Kidney (tissue), 13 donors: ENCODE measurements at regions not wholly inside any gene's neighbourhood (a gene's known extent, or its start where the extent isn't known, plus 50 kb on each side); places are given as distances from the start of the nearest gene placed in this dataset.

Experiments used
- DNase-seq, 5 donors: peaks; one replicate each; pipeline ENCODE4 v3.0.0-alpha.2; 2013 to 2020
- FAIRE-seq: peaks from 2 replicates; lab custom pipeline; 2012; peaks lifted over from hg19 to GRCh38; lab: Jason Lieb, UNC
- H3K27ac ChIP-seq, 2 donors: one replicate each; pipeline ENCODE4 v1.7.0; 2013; ENCODE audit warnings: low read depth in 2 of 2, low read length in 2 of 2, inconsistent platforms in 1 of 2
- H3K27me3 ChIP-seq: one replicate; pipeline ENCODE4 v1.7.1; 2013; ENCODE audit warnings: low read length, inconsistent platforms; ENCODE audit not compliant: control insufficient read depth, insufficient read depth
- H3K36me3 ChIP-seq, 3 donors: one replicate each; pipeline versions ENCODE4 v1.7.0 to v1.7.1; 2013; ENCODE audit warnings: low read length in 3 of 3, control low read depth in 1 of 3, inconsistent platforms in 1 of 3; ENCODE audit not compliant: insufficient read depth in 3 of 3, control insufficient read depth in 2 of 3
- H3K4me1 ChIP-seq, 3 donors: one replicate each; pipeline versions ENCODE4 v1.7.0 to v1.7.1; 2013; ENCODE audit warnings: low read length in 3 of 3, inconsistent platforms in 1 of 3, low read depth in 1 of 3; ENCODE audit not compliant: control insufficient read depth in 2 of 3, insufficient read depth in 2 of 3
- H3K4me3 ChIP-seq, 3 donors: one replicate each; pipeline versions ENCODE4 v1.7.0 to v1.8.1; 2013; ENCODE audit warnings: low read length in 3 of 3, control low read depth in 1 of 3, inconsistent platforms in 1 of 3
- H3K9ac ChIP-seq, 3 donors: one replicate each; pipeline versions ENCODE4 v1.7.0 to v1.7.1; 2013; ENCODE audit warnings: low read length in 3 of 3, control low read depth in 1 of 3, inconsistent platforms in 1 of 3
- H3K9me3 ChIP-seq, 3 donors: one replicate each; pipeline versions ENCODE4 v1.7.0 to v1.7.1; 2013; ENCODE audit warnings: low read length in 3 of 3, control low read depth in 1 of 3, inconsistent platforms in 1 of 3; ENCODE audit not compliant: control insufficient read depth in 2 of 3, insufficient read depth in 1 of 3
- intact Hi-C: fragments of 100-400 bp; cut with DNase I; formaldehyde crosslinking; loops from one replicate; pipeline ENCODE4 v1.11.1; 2022
- TF ChIP-seq, protein P1 (sequence below): IDR thresholded peaks from 3 replicates; pipeline ENCODE4 v1.5.1; 2012; ENCODE audit warnings: mild to moderate bottlenecking, moderate library complexity, borderline replicate concordance; ENCODE audit not compliant: insufficient read depth; ENCODE audit errors: extremely low read depth
- donor health status: control.
- donor health status: control.
- donor health status: control.
- donor health status: control.
- donor health status: control.
- donor health status: DM: yes; HTN: yes; CAD: no.
- donor health status: Normal renal cell carcinoma (clear cell type).

DNA sequence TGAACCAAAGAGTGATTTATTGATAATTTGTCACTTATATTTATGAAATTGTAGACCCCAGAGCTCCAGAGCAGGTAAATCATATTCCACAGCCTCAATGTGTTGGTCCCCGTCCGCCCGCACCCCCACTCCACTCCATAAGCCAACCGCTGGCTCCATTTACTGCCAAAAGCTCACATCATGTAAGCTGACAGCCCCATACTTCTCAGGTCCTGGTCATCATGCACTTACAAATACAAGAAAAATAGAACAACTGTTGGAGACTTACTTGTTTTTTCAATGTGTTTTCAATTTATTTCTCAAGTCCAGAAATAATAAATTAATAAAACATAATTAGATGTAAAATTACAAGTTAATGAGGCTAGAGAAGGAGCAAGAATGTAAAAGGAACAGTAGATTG, 235.7 kb upstream of the HAND2 start:
- TF ChIP-seq, protein P1, sequence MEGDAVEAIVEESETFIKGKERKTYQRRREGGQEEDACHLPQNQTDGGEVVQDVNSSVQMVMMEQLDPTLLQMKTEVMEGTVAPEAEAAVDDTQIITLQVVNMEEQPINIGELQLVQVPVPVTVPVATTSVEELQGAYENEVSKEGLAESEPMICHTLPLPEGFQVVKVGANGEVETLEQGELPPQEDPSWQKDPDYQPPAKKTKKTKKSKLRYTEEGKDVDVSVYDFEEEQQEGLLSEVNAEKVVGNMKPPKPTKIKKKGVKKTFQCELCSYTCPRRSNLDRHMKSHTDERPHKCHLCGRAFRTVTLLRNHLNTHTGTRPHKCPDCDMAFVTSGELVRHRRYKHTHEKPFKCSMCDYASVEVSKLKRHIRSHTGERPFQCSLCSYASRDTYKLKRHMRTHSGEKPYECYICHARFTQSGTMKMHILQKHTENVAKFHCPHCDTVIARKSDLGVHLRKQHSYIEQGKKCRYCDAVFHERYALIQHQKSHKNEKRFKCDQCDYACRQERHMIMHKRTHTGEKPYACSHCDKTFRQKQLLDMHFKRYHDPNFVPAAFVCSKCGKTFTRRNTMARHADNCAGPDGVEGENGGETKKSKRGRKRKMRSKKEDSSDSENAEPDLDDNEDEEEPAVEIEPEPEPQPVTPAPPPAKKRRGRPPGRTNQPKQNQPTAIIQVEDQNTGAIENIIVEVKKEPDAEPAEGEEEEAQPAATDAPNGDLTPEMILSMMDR = no peak
- DNase-seq = no peak
- H3K4me1 ChIP-seq = no peaks in the 10 kb centered on the region
- H3K27me3 ChIP-seq = no peaks in the 10 kb centered on the region
- no peak overlapping the region for H3K9ac ChIP-seq
- H3K4me3 ChIP-seq = no peak overlapping the region
- no peak overlapping the region for H3K27ac ChIP-seq
- FAIRE-seq = no peak
- H3K36me3 ChIP-seq = no peaks in the 10 kb centered on the region
- H3K9me3 ChIP-seq = no peaks in the 10 kb centered on the region
- intact Hi-C loops = no loop called here

DNA sequence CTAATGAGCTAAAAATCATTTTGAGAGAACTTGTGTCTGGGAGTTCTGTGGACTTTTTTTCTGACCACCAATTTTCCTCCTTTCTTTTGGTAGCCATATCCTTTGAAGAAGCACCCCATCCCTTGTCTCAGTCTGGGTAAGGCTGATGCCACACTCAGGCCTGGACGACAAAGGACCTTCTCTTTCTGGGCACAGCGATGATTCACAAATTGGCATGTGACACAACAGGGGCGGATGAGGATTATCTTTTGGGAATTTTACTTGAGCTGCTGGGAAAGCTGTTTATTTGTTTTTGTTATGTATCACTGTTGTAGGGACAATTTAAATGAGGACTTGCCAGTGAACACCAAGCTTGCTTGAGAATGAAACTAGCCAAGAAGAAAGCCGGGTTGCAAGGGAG, 233.4 kb upstream of the HAND2 start:
- no peak for DNase-seq
- no peak overlapping the region for H3K27ac ChIP-seq
- no peak overlapping the region for H3K9ac ChIP-seq
- TF ChIP-seq, protein P1 = no peak
- no peaks in the 10 kb centered on the region for H3K4me1 ChIP-seq
- FAIRE-seq = no peak
- H3K9me3 ChIP-seq = no peaks in the 10 kb centered on the region
- no peaks in the 10 kb centered on the region for H3K27me3 ChIP-seq
- no peaks in the 10 kb centered on the region for H3K36me3 ChIP-seq
- no peak overlapping the region for H3K4me3 ChIP-seq
- intact Hi-C loops = no loop called here

DNA sequence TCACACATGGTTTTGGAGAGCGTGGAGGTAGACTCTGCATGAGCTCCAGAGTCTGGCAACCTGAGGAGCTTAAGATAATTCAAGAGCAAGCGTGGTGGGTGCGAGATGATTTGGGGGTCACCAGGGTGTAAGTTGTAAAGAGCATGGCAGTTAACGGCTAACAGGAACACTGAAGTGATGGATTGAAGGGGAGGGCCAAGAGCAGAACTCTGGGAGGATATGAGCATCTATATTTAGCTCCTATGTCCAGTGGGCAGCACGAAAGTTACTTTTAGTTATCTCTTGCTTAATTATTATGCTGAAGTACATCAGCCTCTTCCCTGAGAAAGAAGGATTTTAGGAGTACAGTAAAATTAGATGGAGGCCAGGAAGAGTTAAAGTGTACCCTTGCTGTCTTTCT, 231.9 kb upstream of the HAND2 start:
- Histone ChIP-seq H3K4me3 (no peak overlapping the region), H3K9me3 (no peaks in the 10 kb centered on the region), H3K27me3 (no peaks in the 10 kb centered on the region), H3K27ac (no peak overlapping the region), H3K9ac (no peak overlapping the region), H3K4me1 (no peaks in the 10 kb centered on the region), H3K36me3 (no peaks in the 10 kb centered on the region)
- FAIRE-seq = no peak
- TF ChIP-seq, protein P1 = no peak
- intact Hi-C loops = no loop called here
- DNase-seq = no peak

DNA sequence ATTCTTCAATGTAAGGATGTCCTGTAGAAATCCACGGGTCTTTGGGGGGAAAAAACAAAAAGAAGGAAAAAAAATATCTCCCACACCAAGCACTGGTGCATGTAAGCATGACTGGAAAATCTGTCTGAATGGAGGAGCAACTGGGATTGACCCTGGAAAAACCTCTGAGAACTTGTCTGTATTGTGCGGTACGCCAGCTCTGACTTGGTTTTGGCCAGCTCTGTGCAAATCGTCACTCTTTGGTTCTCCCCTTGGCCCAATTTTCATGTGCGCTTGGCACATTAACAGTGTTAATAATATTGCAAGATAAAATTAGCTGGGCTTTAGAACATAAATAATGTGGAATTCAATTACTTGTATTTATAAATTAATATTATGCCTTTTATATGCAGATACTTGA, 231.2 kb upstream of the HAND2 start:
- Histone ChIP-seq H3K9ac (no peak overlapping the region), H3K4me3 (no peak overlapping the region), H3K27ac (no peak overlapping the region), H3K27me3 (no peaks in the 10 kb centered on the region), H3K36me3 (no peaks in the 10 kb centered on the region), H3K9me3 (no peaks in the 10 kb centered on the region), H3K4me1 (no peaks in the 10 kb centered on the region)
- DNase-seq (no peak), FAIRE-seq (no peak)
- intact Hi-C loops = no loop called here
- TF ChIP-seq, protein P1 = no peak
